ENCODE measurements at regions not wholly inside any gene's neighbourhood (a gene's known extent, or its start where the extent isn't known, plus 50 kb on each side); places are given as distances from the start of the nearest gene placed in this dataset.

DNA sequence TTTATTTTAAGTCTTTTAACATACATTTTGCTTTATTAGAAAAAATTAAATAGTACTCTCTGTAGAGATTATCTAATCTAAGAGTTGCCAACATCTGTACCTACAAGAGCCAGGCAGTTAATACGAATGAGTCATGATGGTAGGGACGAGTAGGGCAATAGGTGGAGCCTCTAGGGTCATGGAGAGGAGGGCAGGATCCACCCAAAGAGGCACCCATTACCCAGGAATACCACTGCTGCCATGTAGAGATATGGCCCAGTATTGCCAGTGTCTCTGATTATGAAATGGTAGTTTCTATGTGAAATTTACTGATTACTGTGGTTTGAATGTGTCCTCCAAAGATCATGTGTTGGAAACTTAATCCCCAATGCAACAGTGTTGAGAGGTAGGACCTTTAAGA, 170.4 kb downstream of the PIK3R1 start (continued):
- TF ChIP-seq, protein P1, sequence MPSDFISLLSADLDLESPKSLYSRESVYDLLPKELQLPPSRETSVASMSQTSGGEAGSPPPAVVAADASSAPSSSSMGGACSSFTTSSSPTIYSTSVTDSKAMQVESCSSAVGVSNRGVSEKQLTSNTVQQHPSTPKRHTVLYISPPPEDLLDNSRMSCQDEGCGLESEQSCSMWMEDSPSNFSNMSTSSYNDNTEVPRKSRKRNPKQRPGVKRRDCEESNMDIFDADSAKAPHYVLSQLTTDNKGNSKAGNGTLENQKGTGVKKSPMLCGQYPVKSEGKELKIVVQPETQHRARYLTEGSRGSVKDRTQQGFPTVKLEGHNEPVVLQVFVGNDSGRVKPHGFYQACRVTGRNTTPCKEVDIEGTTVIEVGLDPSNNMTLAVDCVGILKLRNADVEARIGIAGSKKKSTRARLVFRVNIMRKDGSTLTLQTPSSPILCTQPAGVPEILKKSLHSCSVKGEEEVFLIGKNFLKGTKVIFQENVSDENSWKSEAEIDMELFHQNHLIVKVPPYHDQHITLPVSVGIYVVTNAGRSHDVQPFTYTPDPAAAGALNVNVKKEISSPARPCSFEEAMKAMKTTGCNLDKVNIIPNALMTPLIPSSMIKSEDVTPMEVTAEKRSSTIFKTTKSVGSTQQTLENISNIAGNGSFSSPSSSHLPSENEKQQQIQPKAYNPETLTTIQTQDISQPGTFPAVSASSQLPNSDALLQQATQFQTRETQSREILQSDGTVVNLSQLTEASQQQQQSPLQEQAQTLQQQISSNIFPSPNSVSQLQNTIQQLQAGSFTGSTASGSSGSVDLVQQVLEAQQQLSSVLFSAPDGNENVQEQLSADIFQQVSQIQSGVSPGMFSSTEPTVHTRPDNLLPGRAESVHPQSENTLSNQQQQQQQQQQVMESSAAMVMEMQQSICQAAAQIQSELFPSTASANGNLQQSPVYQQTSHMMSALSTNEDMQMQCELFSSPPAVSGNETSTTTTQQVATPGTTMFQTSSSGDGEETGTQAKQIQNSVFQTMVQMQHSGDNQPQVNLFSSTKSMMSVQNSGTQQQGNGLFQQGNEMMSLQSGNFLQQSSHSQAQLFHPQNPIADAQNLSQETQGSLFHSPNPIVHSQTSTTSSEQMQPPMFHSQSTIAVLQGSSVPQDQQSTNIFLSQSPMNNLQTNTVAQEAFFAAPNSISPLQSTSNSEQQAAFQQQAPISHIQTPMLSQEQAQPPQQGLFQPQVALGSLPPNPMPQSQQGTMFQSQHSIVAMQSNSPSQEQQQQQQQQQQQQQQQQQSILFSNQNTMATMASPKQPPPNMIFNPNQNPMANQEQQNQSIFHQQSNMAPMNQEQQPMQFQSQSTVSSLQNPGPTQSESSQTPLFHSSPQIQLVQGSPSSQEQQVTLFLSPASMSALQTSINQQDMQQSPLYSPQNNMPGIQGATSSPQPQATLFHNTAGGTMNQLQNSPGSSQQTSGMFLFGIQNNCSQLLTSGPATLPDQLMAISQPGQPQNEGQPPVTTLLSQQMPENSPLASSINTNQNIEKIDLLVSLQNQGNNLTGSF (CRISPR knock-in tag; IDR thresholded peaks at IDR 0.05): no peak
- TF ChIP-seq, protein P2, sequence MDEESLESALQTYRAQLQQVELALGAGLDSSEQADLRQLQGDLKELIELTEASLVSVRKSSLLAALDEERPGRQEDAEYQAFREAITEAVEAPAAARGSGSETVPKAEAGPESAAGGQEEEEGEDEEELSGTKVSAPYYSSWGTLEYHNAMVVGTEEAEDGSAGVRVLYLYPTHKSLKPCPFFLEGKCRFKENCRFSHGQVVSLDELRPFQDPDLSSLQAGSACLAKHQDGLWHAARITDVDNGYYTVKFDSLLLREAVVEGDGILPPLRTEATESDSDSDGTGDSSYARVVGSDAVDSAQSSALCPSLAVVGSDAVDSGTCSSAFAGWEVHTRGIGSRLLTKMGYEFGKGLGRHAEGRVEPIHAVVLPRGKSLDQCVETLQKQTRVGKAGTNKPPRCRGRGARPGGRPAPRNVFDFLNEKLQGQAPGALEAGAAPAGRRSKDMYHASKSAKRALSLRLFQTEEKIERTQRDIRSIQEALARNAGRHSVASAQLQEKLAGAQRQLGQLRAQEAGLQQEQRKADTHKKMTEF (CRISPR knock-in tag; IDR thresholded peaks at IDR 0.05): no peak
- TF ChIP-seq MIER2 (CRISPR knock-in tag; IDR thresholded peaks at IDR 0.05): no peak
- no peak for TF ChIP-seq ZNF589 (CRISPR knock-in tag; conservative IDR thresholded peaks at IDR 0.05)
- no peak for TF ChIP-seq ZNF253 (CRISPR knock-in tag; IDR thresholded peaks at IDR 0.05; ENCODE audit: borderline replicate concordance)
- TF ChIP-seq, protein P3, sequence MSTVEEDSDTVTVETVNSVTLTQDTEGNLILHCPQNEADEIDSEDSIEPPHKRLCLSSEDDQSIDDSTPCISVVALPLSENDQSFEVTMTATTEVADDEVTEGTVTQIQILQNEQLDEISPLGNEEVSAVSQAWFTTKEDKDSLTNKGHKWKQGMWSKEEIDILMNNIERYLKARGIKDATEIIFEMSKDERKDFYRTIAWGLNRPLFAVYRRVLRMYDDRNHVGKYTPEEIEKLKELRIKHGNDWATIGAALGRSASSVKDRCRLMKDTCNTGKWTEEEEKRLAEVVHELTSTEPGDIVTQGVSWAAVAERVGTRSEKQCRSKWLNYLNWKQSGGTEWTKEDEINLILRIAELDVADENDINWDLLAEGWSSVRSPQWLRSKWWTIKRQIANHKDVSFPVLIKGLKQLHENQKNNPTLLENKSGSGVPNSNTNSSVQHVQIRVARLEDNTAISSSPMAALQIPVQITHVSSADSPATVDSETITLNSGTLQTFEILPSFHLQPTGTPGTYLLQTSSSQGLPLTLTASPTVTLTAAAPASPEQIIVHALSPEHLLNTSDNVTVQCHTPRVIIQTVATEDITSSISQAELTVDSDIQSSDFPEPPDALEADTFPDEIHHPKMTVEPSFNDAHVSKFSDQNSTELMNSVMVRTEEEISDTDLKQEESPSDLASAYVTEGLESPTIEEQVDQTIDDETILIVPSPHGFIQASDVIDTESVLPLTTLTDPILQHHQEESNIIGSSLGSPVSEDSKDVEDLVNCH (CRISPR knock-in tag; IDR thresholded peaks at IDR 0.05): no peak
- TF ChIP-seq MXD1 (CRISPR knock-in tag; IDR thresholded peaks at IDR 0.05): no peak
- no peak for TF ChIP-seq TP53 (CRISPR knock-in tag; conservative IDR thresholded peaks at IDR 0.05)
- no peak for TF ChIP-seq KLF16 (CRISPR knock-in tag; IDR thresholded peaks at IDR 0.05)
- TF ChIP-seq ZSCAN20 (CRISPR knock-in tag; IDR thresholded peaks at IDR 0.05; ENCODE audit: borderline replicate concordance): no peak
- TF ChIP-seq HOXD1 (CRISPR knock-in tag; IDR thresholded peaks at IDR 0.05): no peak

All from HepG2 (cell line).